ENCODE measurements at regions not wholly inside any gene's neighbourhood (a gene's known extent, or its start where the extent isn't known, plus 50 kb on each side); places are given as distances from the start of the nearest gene placed in this dataset.
"Not testable (repeated sequence)": the region's sequence is repeated elsewhere in the genome, so short reads cannot be mapped to it uniquely, and the experiment has no call there.

- TF ChIP-seq EZH2phosphoT487 (IDR thresholded peaks at IDR 0.05; ENCODE audit: borderline replicate concordance, low read length) (no peak), EZH2 (IDR thresholded peaks at IDR 0.05; ENCODE audit: low read length, unreplicated experiment) (no peak), CTCF (conservative IDR thresholded peaks at IDR 0.05; ENCODE audit: low read depth, low read length) (no peak)
- ChIA-PET POLR2A (ENCODE audit: unreplicated experiment) (no interaction called here), CTCF (no interaction called here)
- Histone ChIP-seq H3K4me2 (ENCODE audit: low read length) (no peak overlapping the region), H3K79me2 (ENCODE audit: low read length) (no peaks in the 10 kb centered on the region), H3K9me2 (replicated peaks; ENCODE audit: low read length) (no peaks in the 10 kb centered on the region), H3K27ac (ENCODE audit: low read length) (no peak overlapping the region), H3K27me3 (ENCODE audit: low read length) (no peaks in the 10 kb centered on the region), H3K9ac (ENCODE audit: low read length) (no peak overlapping the region), H3K36me3 (ENCODE audit: low read depth, low read length) (no peaks in the 10 kb centered on the region), H3K4me3 (ENCODE audit: low read length) (no peak overlapping the region), H3K4me1 (ENCODE audit: insufficient read depth, low read length) (peaks cover 19% of the 10 kb centered on the region), H3K9me3 (ENCODE audit: low read length) (no peaks in the 10 kb centered on the region), H2AFZ (ENCODE audit: low read length) (no peak overlapping the region), H4K20me1 (ENCODE audit: low read length) (no peaks in the 10 kb centered on the region), H3F3A (ENCODE audit: low read length, unreplicated experiment) (no peaks in the 10 kb centered on the region)
- intact Hi-C loops (cut with micrococcal nuclease), result no loop called here
- no peak for DNase-seq
- ATAC-seq, result no peak
- BruUV-seq (replicated peaks), result no TSS peak
These were observed 77.9 kb upstream of the EDEM3 start for GRCh38 chr1:184832517-184832916.

- H3K27me3 ChIP-seq (ENCODE audit: low read length); DNase-seq; BruUV-seq (replicated peaks); H3K4me3 ChIP-seq (ENCODE audit: low read length); H3F3A ChIP-seq (ENCODE audit: low read length, unreplicated experiment); CTCF ChIA-PET; H2AFZ ChIP-seq (ENCODE audit: low read length); intact Hi-C loops (cut with micrococcal nuclease); H3K27ac ChIP-seq (ENCODE audit: low read length); H3K79me2 ChIP-seq (ENCODE audit: low read length); H3K9me3 ChIP-seq (ENCODE audit: low read length); H4K20me1 ChIP-seq (ENCODE audit: low read length); POLR2A ChIA-PET (ENCODE audit: unreplicated experiment); H3K9me2 ChIP-seq (replicated peaks; ENCODE audit: low read length); H3K36me3 ChIP-seq (ENCODE audit: low read depth, low read length); ATAC-seq; H3K9ac ChIP-seq (ENCODE audit: low read length); H3K4me2 ChIP-seq (ENCODE audit: low read length): not testable (repeated sequence)
- peaks cover 10% of the 10 kb centered on the region for H3K4me1 ChIP-seq (ENCODE audit: insufficient read depth, low read length)
These were observed 74.8 kb upstream of the EDEM3 start for GRCh38 chr1:184829496-184829895.

- Histone ChIP-seq H3K4me3 (ENCODE audit: low read length) (no peak overlapping the region), H2AFZ (ENCODE audit: low read length) (no peak overlapping the region), H3K27me3 (ENCODE audit: low read length) (no peaks in the 10 kb centered on the region), H3K4me1 (ENCODE audit: insufficient read depth, low read length) (peaks cover 10% of the 10 kb centered on the region), H3F3A (ENCODE audit: low read length, unreplicated experiment) (no peaks in the 10 kb centered on the region), H3K9ac (ENCODE audit: low read length) (no peak overlapping the region), H3K9me2 (replicated peaks; ENCODE audit: low read length) (no peaks in the 10 kb centered on the region), H4K20me1 (ENCODE audit: low read length) (no peaks in the 10 kb centered on the region), H3K27ac (ENCODE audit: low read length) (no peak overlapping the region), H3K79me2 (ENCODE audit: low read length) (no peaks in the 10 kb centered on the region), H3K9me3 (ENCODE audit: low read length) (no peaks in the 10 kb centered on the region), H3K4me2 (ENCODE audit: low read length) (no peak overlapping the region), H3K36me3 (ENCODE audit: low read depth, low read length) (no peaks in the 10 kb centered on the region)
- intact Hi-C loops (cut with micrococcal nuclease), result no loop called here
- TF ChIP-seq EZH2phosphoT487 (IDR thresholded peaks at IDR 0.05; ENCODE audit: borderline replicate concordance, low read length) (no peak), CTCF (conservative IDR thresholded peaks at IDR 0.05; ENCODE audit: low read depth, low read length) (no peak), EZH2 (IDR thresholded peaks at IDR 0.05; ENCODE audit: low read length, unreplicated experiment) (no peak)
- ATAC-seq, result no peak
- BruUV-seq (replicated peaks), result no TSS peak
- DNase-seq, result no peak
- POLR2A ChIA-PET (ENCODE audit: unreplicated experiment), result no interaction called here
- CTCF ChIA-PET, result interaction anchor here (0.7 kb wide), 1 partner anchor 155 kb away, joined by 3 read pairs; no protein-coding TSS in a partner anchor
These were observed 73.7 kb upstream of the EDEM3 start for GRCh38 chr1:184828369-184828717.
